GM12891 (cell line): ENCODE measurements at regions not wholly inside any gene's neighbourhood (a gene's known extent, or its start where the extent isn't known, plus 50 kb on each side); places are given as distances from the start of the nearest gene placed in this dataset.

Experiments
- DNase-seq: peaks from one replicate; pipeline ENCODE4 v3.0.0; 2011; ENCODE audit warnings: low spot score; ENCODE audit not compliant: insufficient read length
- FAIRE-seq: peaks from 2 replicates; lab custom pipeline; 2011; peaks lifted over from hg19 to GRCh38; lab: Jason Lieb, UNC
- PAX5 ChIP-seq: IDR thresholded peaks from 2 replicates; pipeline ENCODE4 v1.6.1; 2011; ENCODE audit warnings: low read length, moderate library complexity, mild to moderate bottlenecking; ENCODE audit not compliant: insufficient read depth, severe bottlenecking
- POLR2A ChIP-seq: IDR thresholded peaks from 2 replicates; pipeline ENCODE4 v1.6.1; 2011; ENCODE audit warnings: low read depth, low read length, control low read depth
- POLR2AphosphoS5 ChIP-seq: IDR thresholded peaks from 2 replicates; pipeline ENCODE4 v1.6.1; 2011; ENCODE audit warnings: low read depth, low read length, control low read depth
- POU2F2 ChIP-seq: IDR thresholded peaks from 2 replicates; pipeline ENCODE4 v1.6.1; 2011; ENCODE audit warnings: low read depth, mild to moderate bottlenecking, control low read depth, low read length, moderate library complexity
- SPI1 ChIP-seq: IDR thresholded peaks from 2 replicates; pipeline ENCODE4 v1.6.1; 2011; ENCODE audit warnings: low read depth, low read length, control low read depth
- TAF1 ChIP-seq: IDR thresholded peaks from 2 replicates; pipeline ENCODE4 v1.6.1; 2011; ENCODE audit warnings: low read depth, low read length, control low read depth

- FAIRE-seq = no peak
- TF ChIP-seq PAX5 = no peak
- TF ChIP-seq POU2F2 = no peak
- TF ChIP-seq POLR2AphosphoS5 = no peak
- TF ChIP-seq SPI1 = no peak
- TF ChIP-seq POLR2A = no peak
- DNase-seq = no peak
Measured at GRCh38 chr1:204752688-204753040, 67.1 kb upstream of the LRRN2 start.

- FAIRE-seq (no peak), DNase-seq (no peak)
- TF ChIP-seq POLR2AphosphoS5 (no peak), PAX5 (no peak), POU2F2 (no peak), SPI1 (no peak), POLR2A (no peak), TAF1 (no peak)
Measured at GRCh38 chr1:204754821-204755220, 69.3 kb upstream of the LRRN2 start.

GRCh38 chr1:204756349-204756748, 70.8 kb upstream of the LRRN2 start:
- DNase-seq (no peak), FAIRE-seq (no peak)
- TF ChIP-seq POLR2AphosphoS5 (no peak), TAF1 (no peak), SPI1 (no peak), POU2F2 (no peak), POLR2A (no peak), PAX5 (no peak)

- no peak for TF ChIP-seq SPI1
- no peak for TF ChIP-seq POU2F2
- TF ChIP-seq PAX5 = no peak
- TF ChIP-seq POLR2AphosphoS5 = no peak
- TF ChIP-seq TAF1 = no peak
- TF ChIP-seq POLR2A = no peak
- FAIRE-seq = no peak
- DNase-seq = no peak
Measured at GRCh38 chr1:204756811-204757210, 71.3 kb upstream of the LRRN2 start.

- TF ChIP-seq POLR2A (no peak), TAF1 (no peak), POU2F2 (no peak), POLR2AphosphoS5 (no peak), SPI1 (no peak), PAX5 (no peak)
- DNase-seq (no peak), FAIRE-seq (no peak)
Measured at GRCh38 chr1:204758601-204759000, 73.1 kb upstream of the LRRN2 start.

GRCh38 chr1:204760350-204760749, 74.8 kb upstream of the LRRN2 start:
- DNase-seq (no peak), FAIRE-seq (no peak)
- no peak for TF ChIP-seq POLR2A
- no peak for TF ChIP-seq PAX5
- no peak for TF ChIP-seq SPI1
- TF ChIP-seq POU2F2 = no peak
- no peak for TF ChIP-seq POLR2AphosphoS5
- no peak for TF ChIP-seq TAF1

GRCh38 chr1:204760757-204761156, 75.2 kb upstream of the LRRN2 start:
- FAIRE-seq (no peak), DNase-seq (no peak)
- TF ChIP-seq POU2F2 (no peak), POLR2A (no peak), POLR2AphosphoS5 (no peak), TAF1 (no peak), SPI1 (no peak), PAX5 (no peak)

- TF ChIP-seq SPI1 = 0 out of 2 replicates have a peak, but pooled peaks have one; percentile 1
- TF ChIP-seq TAF1 = no peak
- peak; percentile 78 for FAIRE-seq
- peak; percentile 53 for DNase-seq
Measured at GRCh38 chr1:204763773-204764427, 78.4 kb upstream of the LRRN2 start.

GRCh38 chr1:204769997-204770396, 84.5 kb upstream of the LRRN2 start:
- no peak for FAIRE-seq
- no peak for DNase-seq
- TF ChIP-seq POLR2AphosphoS5 = no peak

- TF ChIP-seq POU2F2 = no peak
- no peak for TF ChIP-seq POLR2AphosphoS5
- no peak for TF ChIP-seq PAX5
- TF ChIP-seq POLR2A = no peak
- no peak for TF ChIP-seq TAF1
- TF ChIP-seq SPI1 = no peak
- FAIRE-seq (no peak), DNase-seq (no peak)
Measured at GRCh38 chr1:204771358-204771757, 85.8 kb upstream of the LRRN2 start.

- FAIRE-seq = no peak
- TF ChIP-seq POLR2A (no peak), POU2F2 (no peak), PAX5 (no peak), SPI1 (no peak), POLR2AphosphoS5 (no peak), TAF1 (no peak)
- DNase-seq = no peak
Measured at GRCh38 chr1:204773246-204773645, 87.7 kb upstream of the LRRN2 start.
